ENCODE measurements at regions not wholly inside any gene's neighbourhood (a gene's known extent, or its start where the extent isn't known, plus 50 kb on each side); places are given as distances from the start of the nearest gene placed in this dataset.

- no peak overlapping the region for H3K4me3 ChIP-seq (ENCODE audit: low read depth, low read length)
- in situ Hi-C loops (cut with HindIII; ENCODE audit: low sequenced_read_pairs) = loop anchor here (25.0 kb wide), 2 partner anchors 327 to 627 kb away; no protein-coding TSS in a partner anchor
- TF ChIP-seq CTCF (IDR thresholded peaks at IDR 0.05; ENCODE audit: low read depth, low read length, missing control alignments) = no peak
- DNase-seq (ENCODE audit: low read depth) = no peak
These were observed 122.1 kb downstream of the AQP9 start for GRCh38 chr15:58260205-58260724.

- no peak for DNase-seq (ENCODE audit: low read depth)
- no peak for TF ChIP-seq CTCF (IDR thresholded peaks at IDR 0.05; ENCODE audit: low read depth, low read length, missing control alignments)
- H3K4me3 ChIP-seq (ENCODE audit: low read depth, low read length) = no peak overlapping the region
- in situ Hi-C loops (cut with HindIII; ENCODE audit: low sequenced_read_pairs) = loop anchor here (25.0 kb wide), 2 partner anchors 327 to 627 kb away; no protein-coding TSS in a partner anchor
These were observed 122.6 kb downstream of the AQP9 start for GRCh38 chr15:58260725-58261267.

GRCh38 chr15:58261368-58261767 lies 123.2 kb downstream of the AQP9 start:
- no peak for TF ChIP-seq CTCF (IDR thresholded peaks at IDR 0.05; ENCODE audit: low read depth, low read length, missing control alignments)
- no peak for DNase-seq (ENCODE audit: low read depth)
- in situ Hi-C loops (cut with HindIII; ENCODE audit: low sequenced_read_pairs) = loop anchor here (25.0 kb wide), 2 partner anchors 326 to 626 kb away; no protein-coding TSS in a partner anchor
- no peak overlapping the region for H3K4me3 ChIP-seq (ENCODE audit: low read depth, low read length)

GRCh38 chr15:58264053-58264971 lies 126.1 kb downstream of the AQP9 start:
- DNase-seq (ENCODE audit: low read depth) = no peak
- H3K4me3 ChIP-seq (ENCODE audit: low read depth, low read length) = no peak overlapping the region
- in situ Hi-C loops (cut with HindIII; ENCODE audit: low sequenced_read_pairs) = loop anchor here (25.0 kb wide), 2 partner anchors 323 to 623 kb away; no protein-coding TSS in a partner anchor
- no peak for TF ChIP-seq CTCF (IDR thresholded peaks at IDR 0.05; ENCODE audit: low read depth, low read length, missing control alignments)

- no peak for TF ChIP-seq CTCF (IDR thresholded peaks at IDR 0.05; ENCODE audit: low read depth, low read length, missing control alignments)
- in situ Hi-C loops (cut with HindIII; ENCODE audit: low sequenced_read_pairs) = loop anchor here (25.0 kb wide), 2 partner anchors 320 to 620 kb away; no protein-coding TSS in a partner anchor
- no peak overlapping the region for H3K4me3 ChIP-seq (ENCODE audit: low read depth, low read length)
- no peak for DNase-seq (ENCODE audit: low read depth)
These were observed 128.9 kb downstream of the AQP9 start for GRCh38 chr15:58267051-58267450.

GRCh38 chr15:58268746-58269267 lies 130.6 kb downstream of the AQP9 start:
- DNase-seq (ENCODE audit: low read depth) = no peak
- no peak overlapping the region for H3K4me3 ChIP-seq (ENCODE audit: low read depth, low read length)
- TF ChIP-seq CTCF (IDR thresholded peaks at IDR 0.05; ENCODE audit: low read depth, low read length, missing control alignments) = no peak
- in situ Hi-C loops (cut with HindIII; ENCODE audit: low sequenced_read_pairs) = loop anchor here (25.0 kb wide), 2 partner anchors 318 to 618 kb away; no protein-coding TSS in a partner anchor
